Esophagus squamous epithelium (tissue), 4 donors: ENCODE measurements at regions not wholly inside any gene's neighbourhood (a gene's known extent, or its start where the extent isn't known, plus 50 kb on each side); places are given as distances from the start of the nearest gene placed in this dataset.

Experiments
- POLR2A ChIP-seq, 4 donors: fragments of 450-650 bp; IDR thresholded peaks; one replicate each; pipeline ENCODE4 v1.6.1; 2017; ENCODE audit warnings: antibody characterized with exemption in 4 of 4, mild to moderate bottlenecking in 4 of 4, moderate library complexity in 3 of 4
- TF ChIP-seq, protein P1 (sequence below), 6 experiments: fragments of 450-650 bp in 4 of 6; fragments of 200-600 bp in 2 of 6; sonication (generic) in 2 of 6; IDR thresholded peaks; one replicate each; pipeline ENCODE4 v1.5.1; 2016 to 2019; ENCODE audit warnings: antibody characterized with exemption in 6 of 6, mild to moderate bottlenecking in 4 of 6, moderate library complexity in 4 of 6

DNA sequence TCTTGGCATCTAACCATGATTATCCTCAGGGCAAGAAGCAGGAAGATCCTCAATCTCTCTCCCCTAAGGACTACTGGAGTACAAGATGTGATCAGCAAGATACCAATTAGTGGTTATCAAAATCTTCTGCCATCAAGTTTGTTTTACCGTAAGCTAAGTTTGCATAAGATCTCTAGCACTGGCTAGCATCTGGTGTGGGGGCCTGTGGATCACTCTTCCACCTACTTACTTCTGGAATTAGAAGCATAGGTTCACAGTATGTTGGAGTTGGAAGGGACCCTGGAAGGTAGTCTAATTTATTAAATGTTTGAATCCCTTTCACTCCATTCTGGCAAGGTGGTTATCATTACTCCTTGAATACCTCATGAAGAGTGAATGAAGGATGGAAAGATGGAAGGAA lies 93.3 kb upstream of the BANK1 start:
- TF ChIP-seq, protein P1, sequence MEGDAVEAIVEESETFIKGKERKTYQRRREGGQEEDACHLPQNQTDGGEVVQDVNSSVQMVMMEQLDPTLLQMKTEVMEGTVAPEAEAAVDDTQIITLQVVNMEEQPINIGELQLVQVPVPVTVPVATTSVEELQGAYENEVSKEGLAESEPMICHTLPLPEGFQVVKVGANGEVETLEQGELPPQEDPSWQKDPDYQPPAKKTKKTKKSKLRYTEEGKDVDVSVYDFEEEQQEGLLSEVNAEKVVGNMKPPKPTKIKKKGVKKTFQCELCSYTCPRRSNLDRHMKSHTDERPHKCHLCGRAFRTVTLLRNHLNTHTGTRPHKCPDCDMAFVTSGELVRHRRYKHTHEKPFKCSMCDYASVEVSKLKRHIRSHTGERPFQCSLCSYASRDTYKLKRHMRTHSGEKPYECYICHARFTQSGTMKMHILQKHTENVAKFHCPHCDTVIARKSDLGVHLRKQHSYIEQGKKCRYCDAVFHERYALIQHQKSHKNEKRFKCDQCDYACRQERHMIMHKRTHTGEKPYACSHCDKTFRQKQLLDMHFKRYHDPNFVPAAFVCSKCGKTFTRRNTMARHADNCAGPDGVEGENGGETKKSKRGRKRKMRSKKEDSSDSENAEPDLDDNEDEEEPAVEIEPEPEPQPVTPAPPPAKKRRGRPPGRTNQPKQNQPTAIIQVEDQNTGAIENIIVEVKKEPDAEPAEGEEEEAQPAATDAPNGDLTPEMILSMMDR (IDR thresholded peaks at IDR 0.05) = no peak
- no peak for TF ChIP-seq POLR2A (IDR thresholded peaks at IDR 0.05)
